ENCODE measurements at regions not wholly inside any gene's neighbourhood (a gene's known extent, or its start where the extent isn't known, plus 50 kb on each side); places are given as distances from the start of the nearest gene placed in this dataset.

- no peaks in the 10 kb centered on the region for H3K4me1 Mint-ChIP-seq (ENCODE audit: low read depth)
- no peak for TF ChIP-seq CTCF (IDR thresholded peaks at IDR 0.05)
- peaks cover 1% of the 10 kb centered on the region for H3K27me3 Mint-ChIP-seq
- H3K9me3 Mint-ChIP-seq, result no peaks in the 10 kb centered on the region
- CTCF ChIA-PET, result interaction anchor here (1.1 kb wide), 1 partner anchor 9 kb away, joined by 3 read pairs; no protein-coding TSS in a partner anchor
- POLR2A ChIA-PET, result no interaction called here
- no peaks in the 10 kb centered on the region for H3K27me3 ChIP-seq (ENCODE audit: control insufficient read depth in 1 of 2, insufficient read depth in 2 of 2, low read length in 2 of 2)
- no peaks in the 10 kb centered on the region for H3K4me1 ChIP-seq (ENCODE audit: insufficient read depth, low read length)
- no peak overlapping the region for H3K4me3 ChIP-seq (ENCODE audit: low read length)
- no peak overlapping the region for H3K27ac Mint-ChIP-seq
- no peaks in the 10 kb centered on the region for H3K9me3 ChIP-seq (ENCODE audit: control insufficient read depth in 1 of 2, insufficient read depth in 1 of 2, low read length in 2 of 2)
- H3K36me3 ChIP-seq (ENCODE audit: insufficient read depth, low read length), result no peaks in the 10 kb centered on the region
- H3K4me3 Mint-ChIP-seq, result no peak overlapping the region
- intact Hi-C loops (cut with DNase I, micrococcal nuclease), result no loop called here
- no peaks in the 10 kb centered on the region for H3K36me3 Mint-ChIP-seq (ENCODE audit: low read depth)
- DNase-seq, result no peak
- no peak overlapping the region for H3K27ac ChIP-seq (ENCODE audit: low read depth in 1 of 2, low read length in 2 of 2)
- no peak for ATAC-seq (ENCODE audit: poor library complexity)
These were observed 155.7 kb upstream of the HEY2 start for GRCh38 chr6:125593746-125594145.

- intact Hi-C loops (cut with DNase I, micrococcal nuclease), result no loop called here
- no peak for DNase-seq
- no peak for ATAC-seq (ENCODE audit: poor library complexity)
- no peak overlapping the region for H3K4me3 ChIP-seq (ENCODE audit: low read length)
- no peaks in the 10 kb centered on the region for H3K4me1 ChIP-seq (ENCODE audit: insufficient read depth, low read length)
- Mint-ChIP-seq H3K36me3 (ENCODE audit: low read depth) (no peaks in the 10 kb centered on the region), H3K4me1 (ENCODE audit: low read depth) (no peaks in the 10 kb centered on the region), H3K9me3 (no peaks in the 10 kb centered on the region), H3K27me3 (peaks cover 10% of the 10 kb centered on the region), H3K27ac (no peak overlapping the region), H3K4me3 (no peak overlapping the region)
- no peak overlapping the region for H3K27ac ChIP-seq (ENCODE audit: low read depth in 1 of 2, low read length in 2 of 2)
- CTCF ChIA-PET, result no interaction called here
- H3K27me3 ChIP-seq (ENCODE audit: control insufficient read depth in 1 of 2, insufficient read depth in 2 of 2, low read length in 2 of 2), result no peaks in the 10 kb centered on the region
- POLR2A ChIA-PET, result no interaction called here
- TF ChIP-seq CTCF (IDR thresholded peaks at IDR 0.05), result no peak
- no peaks in the 10 kb centered on the region for H3K9me3 ChIP-seq (ENCODE audit: control insufficient read depth in 1 of 2, insufficient read depth in 1 of 2, low read length in 2 of 2)
- H3K36me3 ChIP-seq (ENCODE audit: insufficient read depth, low read length), result no peaks in the 10 kb centered on the region
These were observed 153.4 kb upstream of the HEY2 start for GRCh38 chr6:125596020-125596419.

GRCh38 chr6:125597411-125598253 lies 151.8 kb upstream of the HEY2 start:
- Histone ChIP-seq H3K27me3 (ENCODE audit: control insufficient read depth in 1 of 2, insufficient read depth in 2 of 2, low read length in 2 of 2) (no peaks in the 10 kb centered on the region), H3K4me3 (ENCODE audit: low read length) (no peak overlapping the region), H3K9me3 (ENCODE audit: control insufficient read depth in 1 of 2, insufficient read depth in 1 of 2, low read length in 2 of 2) (no peaks in the 10 kb centered on the region), H3K36me3 (ENCODE audit: insufficient read depth, low read length) (no peaks in the 10 kb centered on the region), H3K4me1 (ENCODE audit: insufficient read depth, low read length) (no peaks in the 10 kb centered on the region), H3K27ac (ENCODE audit: low read depth in 1 of 2, low read length in 2 of 2) (no peak overlapping the region)
- no peaks in the 10 kb centered on the region for H3K9me3 Mint-ChIP-seq
- intact Hi-C loops (cut with DNase I, micrococcal nuclease), result no loop called here
- DNase-seq (no peak), ATAC-seq (ENCODE audit: poor library complexity) (no peak)
- ChIA-PET CTCF (no interaction called here), POLR2A (no interaction called here)
- H3K27me3 Mint-ChIP-seq, result peaks cover 10% of the 10 kb centered on the region
- H3K4me1 Mint-ChIP-seq (ENCODE audit: low read depth), result no peaks in the 10 kb centered on the region
- no peak for TF ChIP-seq CTCF (IDR thresholded peaks at IDR 0.05)
- H3K36me3 Mint-ChIP-seq (ENCODE audit: low read depth), result no peaks in the 10 kb centered on the region
- H3K27ac Mint-ChIP-seq, result no peak overlapping the region
- no peak overlapping the region for H3K4me3 Mint-ChIP-seq
